NCI-H446 (cell line): ENCODE measurements at regions not wholly inside any gene's neighbourhood (a gene's known extent, or its start where the extent isn't known, plus 50 kb on each side); places are given as distances from the start of the nearest gene placed in this dataset.

Experiments used
- DNase-seq, 2 experiments: peaks; one replicate each; lab custom pipeline; 2025; lab: John Stamatoyannopoulos, UW

DNA sequence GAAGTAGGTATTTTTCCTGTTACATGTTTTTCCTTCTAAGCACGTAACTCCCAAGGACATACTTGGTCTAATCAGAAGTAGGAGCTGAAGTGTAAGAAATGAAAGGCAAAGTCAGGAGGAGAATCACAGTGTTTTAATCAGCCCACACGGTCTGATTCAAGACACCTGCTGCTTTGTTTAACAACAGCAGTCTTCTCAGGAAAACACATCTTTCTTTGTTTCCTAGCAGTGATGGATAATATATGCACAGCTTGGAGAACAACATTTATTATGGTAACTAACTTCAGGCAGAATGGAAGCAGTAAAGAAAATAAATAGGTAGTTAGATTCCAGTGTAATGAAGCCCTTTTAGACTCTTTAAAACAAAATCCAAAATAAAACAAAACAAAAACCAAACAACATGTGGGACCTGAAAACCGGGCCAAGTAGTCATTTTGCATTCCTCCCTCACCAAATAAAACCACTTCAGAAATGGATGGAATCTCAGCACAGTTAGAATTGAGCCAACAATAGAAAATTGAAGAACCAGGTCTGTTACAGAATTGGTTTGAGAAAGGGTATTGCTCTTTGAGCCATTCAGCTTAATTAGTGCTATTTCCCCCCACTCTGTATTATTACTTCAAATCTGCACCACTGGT, 61.1 kb upstream of the UGP2 start:
- DNase-seq: no peak

GRCh38 chr2:63784461-63784860, 57.2 kb upstream of the UGP2 start:
- DNase-seq: no peak

DNA sequence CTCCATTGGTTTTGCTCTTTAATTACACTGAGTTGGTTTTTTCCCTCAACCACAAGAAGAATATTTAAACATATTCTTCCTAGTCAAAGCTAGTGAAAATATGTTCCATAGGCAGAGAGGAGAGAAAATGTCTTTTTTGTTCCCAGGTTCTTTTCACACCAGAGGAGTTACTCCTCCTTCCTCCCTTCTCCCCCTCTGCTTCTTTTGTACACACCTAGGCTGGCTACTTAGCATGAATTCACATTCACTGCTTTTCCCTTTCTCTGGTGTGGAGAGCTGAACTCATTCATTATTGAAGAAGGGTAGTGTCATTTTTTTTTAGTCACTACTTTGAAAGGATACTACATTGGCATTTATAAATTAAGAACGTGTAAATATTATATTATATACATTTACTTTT, 56.6 kb upstream of the UGP2 start:
- DNase-seq: no peak

DNA sequence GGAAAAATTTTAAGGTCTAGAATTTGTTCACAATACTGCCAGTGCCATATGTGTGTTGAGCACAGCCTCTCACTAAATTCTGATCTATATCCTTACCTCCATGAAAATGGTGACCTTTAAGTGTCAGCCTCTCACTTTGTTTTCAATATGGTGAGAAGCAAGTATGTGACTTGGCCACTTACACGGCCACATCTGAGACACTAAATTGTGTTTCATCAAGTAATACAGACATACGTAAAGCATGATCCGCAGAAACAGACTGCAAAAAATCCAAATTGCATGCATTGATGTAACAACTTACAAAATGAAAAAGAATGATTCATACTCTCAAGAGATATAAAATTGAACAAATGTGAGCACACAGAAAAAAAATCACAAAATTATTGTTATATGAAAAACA, 55.2 kb upstream of the UGP2 start:
- no peak for DNase-seq

DNA sequence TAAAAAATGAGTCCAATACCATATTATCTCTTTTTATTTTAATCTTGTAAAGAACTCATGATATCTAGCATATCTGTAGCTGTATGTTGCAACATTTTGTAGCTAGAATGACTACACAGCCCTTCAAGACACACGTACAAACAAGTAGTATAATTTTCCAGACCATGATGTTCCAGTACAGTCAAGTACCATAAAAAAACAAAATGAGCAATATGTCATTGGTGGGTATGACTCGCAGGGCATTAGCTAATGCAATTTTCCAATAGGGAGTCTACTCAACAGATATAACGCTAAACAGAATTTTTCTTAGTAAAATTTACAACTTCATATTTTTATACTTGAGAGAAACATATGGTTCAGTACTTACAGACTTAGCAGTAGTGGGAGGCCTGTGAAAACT, 53.6 kb upstream of the UGP2 start:
- DNase-seq: no peak

DNA sequence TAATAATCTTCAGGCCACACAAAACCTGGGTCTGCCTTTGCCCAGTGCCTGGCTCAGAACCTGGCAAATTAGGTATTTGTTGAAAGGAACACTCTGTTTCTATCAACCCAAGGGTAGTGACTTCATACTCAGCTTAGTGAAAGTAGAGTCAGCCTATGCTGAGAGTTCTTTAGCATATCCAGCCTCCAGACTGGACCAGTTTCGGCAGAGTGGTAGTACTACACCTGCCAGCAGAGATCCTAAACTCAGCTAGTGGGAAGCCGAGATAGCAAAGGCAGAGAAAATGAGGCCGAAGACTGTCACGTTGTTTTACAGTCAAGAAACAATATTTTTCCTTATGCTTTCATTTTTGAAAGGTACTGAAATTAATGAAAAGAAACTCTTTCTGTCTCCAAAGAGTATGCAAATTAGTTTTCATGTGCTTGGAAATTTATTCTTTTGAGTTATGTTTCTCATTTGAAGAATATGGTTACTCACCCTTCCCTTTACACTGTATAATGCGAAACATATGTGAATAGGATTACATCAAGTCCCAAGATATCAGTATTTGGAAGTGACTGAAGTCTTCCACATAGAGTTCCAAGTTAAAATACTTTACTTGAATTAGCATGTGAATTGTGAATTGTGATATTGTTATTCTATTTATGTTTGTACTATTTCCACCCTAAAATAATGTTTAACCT, 52.2 kb upstream of the UGP2 start:
- DNase-seq: no peak

DNA sequence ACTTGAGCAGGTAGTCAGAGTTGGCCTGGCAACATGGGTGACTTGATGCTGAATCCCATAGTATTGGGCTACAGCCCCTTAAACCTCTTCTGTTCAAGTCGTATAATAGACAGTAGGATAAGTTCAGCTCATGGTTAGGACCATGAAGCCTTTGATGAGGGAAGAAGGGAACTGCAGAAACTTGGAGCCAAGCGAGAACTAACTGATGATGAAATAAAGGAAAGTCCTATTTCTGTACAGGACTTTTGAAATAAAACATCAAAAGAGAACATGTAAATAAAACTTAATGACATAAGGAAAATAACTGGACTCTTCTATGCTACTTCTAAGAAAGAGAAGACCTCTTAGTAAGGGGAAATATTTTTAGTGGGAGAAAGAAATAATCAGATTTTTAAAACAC, 51.2 kb upstream of the UGP2 start:
- no peak for DNase-seq

DNA sequence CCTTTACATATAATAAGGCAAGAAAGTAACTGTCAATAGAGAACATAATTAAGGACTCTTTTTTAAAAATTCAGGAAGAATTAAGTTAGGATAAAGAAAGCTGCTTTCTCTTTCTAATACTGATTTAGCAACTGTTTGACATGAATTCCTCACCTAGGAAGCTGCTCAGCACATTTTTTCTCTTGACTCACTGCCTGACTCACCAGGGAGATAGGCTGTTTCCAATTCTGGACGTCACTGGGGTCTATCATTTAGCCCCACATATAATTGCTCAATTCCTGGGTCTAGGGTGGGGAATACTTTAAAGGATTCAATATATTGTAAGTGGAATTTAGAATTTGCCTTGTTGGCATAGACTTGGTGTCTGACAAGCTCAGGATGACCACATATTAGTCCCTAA, 50.8 kb upstream of the UGP2 start:
- DNase-seq: no peak

DNA sequence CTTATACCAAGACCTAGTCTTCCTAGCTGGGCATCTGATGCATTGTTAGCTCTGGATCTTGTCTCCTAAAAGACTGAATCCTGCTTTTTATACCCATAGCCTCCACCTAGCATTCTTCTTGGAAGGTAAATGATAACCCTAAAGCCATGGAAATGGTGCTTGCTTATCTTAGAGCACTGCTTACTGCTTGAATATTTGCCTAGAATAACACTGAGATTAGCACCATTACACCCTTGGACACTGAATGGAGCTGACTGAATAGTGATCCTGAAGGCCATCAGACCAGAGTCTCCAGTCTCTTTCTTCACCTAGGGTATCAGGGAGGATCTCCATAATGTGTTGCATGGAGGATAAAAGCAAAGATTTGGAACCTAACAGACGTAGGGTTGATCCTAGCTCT, 50.3 kb upstream of the UGP2 start:
- DNase-seq: no peak
